ENCODE measurements at regions not wholly inside any gene's neighbourhood (a gene's known extent, or its start where the extent isn't known, plus 50 kb on each side); places are given as distances from the start of the nearest gene placed in this dataset.

- Histone ChIP-seq H3K4me3 (ENCODE audit: low read length in 2 of 2) (no peak overlapping the region), H3K4me1 (ENCODE audit: control insufficient read depth in 1 of 2, insufficient read depth in 2 of 2, low read length in 2 of 2) (no peaks in the 10 kb centered on the region), H3K36me3 (ENCODE audit: control insufficient read depth in 1 of 2, insufficient read depth in 2 of 2, low read length in 1 of 2) (no peaks in the 10 kb centered on the region), H3K9me3 (ENCODE audit: control insufficient read depth, low read length) (no peaks in the 10 kb centered on the region), H3K27me3 (ENCODE audit: control insufficient read depth in 1 of 2, insufficient read depth in 2 of 2, low read length in 1 of 2) (no peaks in the 10 kb centered on the region), H3K27ac (ENCODE audit: low read depth in 1 of 2, low read length in 2 of 2) (no peak overlapping the region)
- DNase-seq (no peak), ATAC-seq (ENCODE audit: low FRiP score) (no peak)
- intact Hi-C loops (cut with DNase I) = no loop called here
- WGBS, 2 donors = 81 to 93% methylated on average over 1 of the region's 1 CpG
Observed at GRCh38 chr16:82386761-82387160, 216.7 kb upstream of the MPHOSPH6 start.

GRCh38 chr16:82384949-82385348, 214.9 kb upstream of the MPHOSPH6 start:
- no peak for ATAC-seq (ENCODE audit: low FRiP score)
- intact Hi-C loops (cut with DNase I) = no loop called here

GRCh38 chr16:82384017-82384416, 214.0 kb upstream of the MPHOSPH6 start:
- Histone ChIP-seq H3K36me3 (ENCODE audit: control insufficient read depth in 1 of 2, insufficient read depth in 2 of 2, low read length in 1 of 2) (no peaks in the 10 kb centered on the region), H3K4me3 (ENCODE audit: low read length in 2 of 2) (no peak overlapping the region), H3K9me3 (ENCODE audit: control insufficient read depth, low read length) (no peaks in the 10 kb centered on the region), H3K27ac (ENCODE audit: low read depth in 1 of 2, low read length in 2 of 2) (no peak overlapping the region), H3K4me1 (ENCODE audit: control insufficient read depth in 1 of 2, insufficient read depth in 2 of 2, low read length in 2 of 2) (no peaks in the 10 kb centered on the region), H3K27me3 (ENCODE audit: control insufficient read depth in 1 of 2, insufficient read depth in 2 of 2, low read length in 1 of 2) (no peaks in the 10 kb centered on the region)
- intact Hi-C loops (cut with DNase I) = no loop called here
- DNase-seq = no peak
- 41 to 45% methylated on average over 4 of the region's 4 CpGs for WGBS, 2 donors
- ATAC-seq (ENCODE audit: low FRiP score) = no peak

More at GRCh38 chr16:82384949-82385348, 214.9 kb upstream of the MPHOSPH6 start:
- Histone ChIP-seq H3K4me3 (ENCODE audit: low read length in 2 of 2) (no peak overlapping the region), H3K36me3 (ENCODE audit: control insufficient read depth in 1 of 2, insufficient read depth in 2 of 2, low read length in 1 of 2) (no peaks in the 10 kb centered on the region), H3K27ac (ENCODE audit: low read depth in 1 of 2, low read length in 2 of 2) (no peak overlapping the region), H3K4me1 (ENCODE audit: control insufficient read depth in 1 of 2, insufficient read depth in 2 of 2, low read length in 2 of 2) (no peaks in the 10 kb centered on the region), H3K27me3 (ENCODE audit: control insufficient read depth in 1 of 2, insufficient read depth in 2 of 2, low read length in 1 of 2) (no peaks in the 10 kb centered on the region), H3K9me3 (ENCODE audit: control insufficient read depth, low read length) (no peaks in the 10 kb centered on the region)
- 10 to 11% methylated on average over 4 of the region's 4 CpGs for WGBS, 2 donors
- no peak for DNase-seq

- no peaks in the 10 kb centered on the region for H3K4me1 ChIP-seq (ENCODE audit: control insufficient read depth in 1 of 2, insufficient read depth in 2 of 2, low read length in 2 of 2)
- ATAC-seq (ENCODE audit: low FRiP score) = no peak
- intact Hi-C loops (cut with DNase I) = no loop called here
- H3K4me3 ChIP-seq (ENCODE audit: low read length in 2 of 2) = no peak overlapping the region
- no peaks in the 10 kb centered on the region for H3K27me3 ChIP-seq (ENCODE audit: control insufficient read depth in 1 of 2, insufficient read depth in 2 of 2, low read length in 1 of 2)
- no peak for DNase-seq
- 34 to 37% methylated on average over 4 of the region's 4 CpGs for WGBS, 2 donors
- no peak overlapping the region for H3K27ac ChIP-seq (ENCODE audit: low read depth in 1 of 2, low read length in 2 of 2)
- H3K36me3 ChIP-seq (ENCODE audit: control insufficient read depth in 1 of 2, insufficient read depth in 2 of 2, low read length in 1 of 2) = no peaks in the 10 kb centered on the region
- H3K9me3 ChIP-seq (ENCODE audit: control insufficient read depth, low read length) = no peaks in the 10 kb centered on the region
Observed at GRCh38 chr16:82382521-82382920, 212.5 kb upstream of the MPHOSPH6 start.

- Histone ChIP-seq H3K4me3 (ENCODE audit: low read length in 2 of 2) (no peak overlapping the region), H3K27me3 (ENCODE audit: control insufficient read depth in 1 of 2, insufficient read depth in 2 of 2, low read length in 1 of 2) (no peaks in the 10 kb centered on the region), H3K36me3 (ENCODE audit: control insufficient read depth in 1 of 2, insufficient read depth in 2 of 2, low read length in 1 of 2) (no peaks in the 10 kb centered on the region), H3K9me3 (ENCODE audit: control insufficient read depth, low read length) (no peaks in the 10 kb centered on the region), H3K27ac (ENCODE audit: low read depth in 1 of 2, low read length in 2 of 2) (no peak overlapping the region), H3K4me1 (ENCODE audit: control insufficient read depth in 1 of 2, insufficient read depth in 2 of 2, low read length in 2 of 2) (no peaks in the 10 kb centered on the region)
- WGBS, 2 donors = 94 to 96% methylated on average over 5 of the region's 5 CpGs
- DNase-seq (no peak), ATAC-seq (ENCODE audit: low FRiP score) (no peak)
- intact Hi-C loops (cut with DNase I) = no loop called here
Observed at GRCh38 chr16:82379551-82379950, 209.5 kb upstream of the MPHOSPH6 start.

GRCh38 chr16:82373976-82374375, 204.0 kb upstream of the MPHOSPH6 start:
- Histone ChIP-seq H3K36me3 (ENCODE audit: control insufficient read depth in 1 of 2, insufficient read depth in 2 of 2, low read length in 1 of 2) (no peaks in the 10 kb centered on the region), H3K4me1 (ENCODE audit: control insufficient read depth in 1 of 2, insufficient read depth in 2 of 2, low read length in 2 of 2) (no peaks in the 10 kb centered on the region), H3K27me3 (ENCODE audit: control insufficient read depth in 1 of 2, insufficient read depth in 2 of 2, low read length in 1 of 2) (no peaks in the 10 kb centered on the region), H3K27ac (ENCODE audit: low read depth in 1 of 2, low read length in 2 of 2) (no peak overlapping the region), H3K4me3 (ENCODE audit: low read length in 2 of 2) (no peak overlapping the region), H3K9me3 (ENCODE audit: control insufficient read depth, low read length) (no peaks in the 10 kb centered on the region)
- intact Hi-C loops (cut with DNase I) = no loop called here
- WGBS, 2 donors = 48 to 59% methylated on average over 2 of the region's 2 CpGs
- DNase-seq (no peak), ATAC-seq (ENCODE audit: low FRiP score) (no peak)

GRCh38 chr16:82370282-82370681, 200.3 kb upstream of the MPHOSPH6 start:
- no peaks in the 10 kb centered on the region for H3K4me1 ChIP-seq (ENCODE audit: control insufficient read depth in 1 of 2, insufficient read depth in 2 of 2, low read length in 2 of 2)
- ATAC-seq (ENCODE audit: low FRiP score) = no peak
- H3K36me3 ChIP-seq (ENCODE audit: control insufficient read depth in 1 of 2, insufficient read depth in 2 of 2, low read length in 1 of 2) = no peaks in the 10 kb centered on the region
- no peaks in the 10 kb centered on the region for H3K9me3 ChIP-seq (ENCODE audit: control insufficient read depth, low read length)
- H3K27me3 ChIP-seq (ENCODE audit: control insufficient read depth in 1 of 2, insufficient read depth in 2 of 2, low read length in 1 of 2) = no peaks in the 10 kb centered on the region
- 96 to 100% methylated on average over 1 of the region's 1 CpG for WGBS, 2 donors
- no peak overlapping the region for H3K27ac ChIP-seq (ENCODE audit: low read depth in 1 of 2, low read length in 2 of 2)
- DNase-seq = no peak
- intact Hi-C loops (cut with DNase I) = no loop called here
- no peak overlapping the region for H3K4me3 ChIP-seq (ENCODE audit: low read length in 2 of 2)

- no peaks in the 10 kb centered on the region for H3K4me1 ChIP-seq (ENCODE audit: control insufficient read depth in 1 of 2, insufficient read depth in 2 of 2, low read length in 2 of 2)
- H3K27me3 ChIP-seq (ENCODE audit: control insufficient read depth in 1 of 2, insufficient read depth in 2 of 2, low read length in 1 of 2) = no peaks in the 10 kb centered on the region
- H3K36me3 ChIP-seq (ENCODE audit: control insufficient read depth in 1 of 2, insufficient read depth in 2 of 2, low read length in 1 of 2) = no peaks in the 10 kb centered on the region
- no peak for ATAC-seq (ENCODE audit: low FRiP score)
- H3K27ac ChIP-seq (ENCODE audit: low read depth in 1 of 2, low read length in 2 of 2) = no peak overlapping the region
- peak in 1 of 2 donors; percentile 53 for DNase-seq
- no peaks in the 10 kb centered on the region for H3K9me3 ChIP-seq (ENCODE audit: control insufficient read depth, low read length)
- intact Hi-C loops (cut with DNase I) = no loop called here
- no peak overlapping the region for H3K4me3 ChIP-seq (ENCODE audit: low read length in 2 of 2)
Observed at GRCh38 chr16:82368041-82368440, 198.0 kb upstream of the MPHOSPH6 start.

- Histone ChIP-seq H3K36me3 (ENCODE audit: control insufficient read depth in 1 of 2, insufficient read depth in 2 of 2, low read length in 1 of 2) (no peaks in the 10 kb centered on the region), H3K9me3 (ENCODE audit: control insufficient read depth, low read length) (no peaks in the 10 kb centered on the region), H3K27me3 (ENCODE audit: control insufficient read depth in 1 of 2, insufficient read depth in 2 of 2, low read length in 1 of 2) (no peaks in the 10 kb centered on the region), H3K4me3 (ENCODE audit: low read length in 2 of 2) (no peak overlapping the region), H3K4me1 (ENCODE audit: control insufficient read depth in 1 of 2, insufficient read depth in 2 of 2, low read length in 2 of 2) (no peaks in the 10 kb centered on the region), H3K27ac (ENCODE audit: low read depth in 1 of 2, low read length in 2 of 2) (no peak overlapping the region)
- DNase-seq (no peak), ATAC-seq (ENCODE audit: low FRiP score) (no peak)
- intact Hi-C loops (cut with DNase I) = no loop called here
- 89 to 95% methylated on average over 2 of the region's 2 CpGs for WGBS, 2 donors
Observed at GRCh38 chr16:82366462-82366861, 196.4 kb upstream of the MPHOSPH6 start.
